MM.1S (cell line): ENCODE measurements at regions not wholly inside any gene's neighbourhood (a gene's known extent, or its start where the extent isn't known, plus 50 kb on each side); places are given as distances from the start of the nearest gene placed in this dataset.
"Not testable (repeated sequence)": the region's sequence is repeated elsewhere in the genome, so short reads cannot be mapped to it uniquely, and the experiment has no call there.

Source experiments
- DNase-seq: peaks from one replicate; pipeline ENCODE4 v3.0.0-alpha.2; 2015
- H2AFZ ChIP-seq: fragments of 300-600 bp; sonication (generic); 2 replicates; pipeline ENCODE4 v1.6.0; 2016; ENCODE audit warnings: antibody characterized with exemption, low read length
- H3F3A ChIP-seq: fragments of 300-600 bp; sonication (generic); 2 replicates; pipeline ENCODE4 v1.6.1; 2016; ENCODE audit warnings: mild to moderate bottlenecking, antibody characterized with exemption, low read length, moderate library complexity, mixed read lengths; ENCODE audit not compliant: insufficient read depth
- H3K27ac ChIP-seq: fragments of 300-600 bp; sonication (generic); 2 replicates; pipeline ENCODE4 v1.5.1; 2016; ENCODE audit warnings: mild to moderate bottlenecking, low read length
- H3K27me3 ChIP-seq: fragments of 300-600 bp; sonication (generic); replicated peaks from 2 replicates; pipeline ENCODE4 v1.6.0; 2016; ENCODE audit warnings: low read length; ENCODE audit not compliant: insufficient read depth
- H3K36me3 ChIP-seq: fragments of 300-600 bp; sonication (generic); replicated peaks from 2 replicates; pipeline ENCODE4 v1.6.1; 2016; ENCODE audit warnings: mild to moderate bottlenecking, low read length, mixed read lengths; ENCODE audit not compliant: insufficient read depth
- H3K4me1 ChIP-seq: fragments of 300-600 bp; sonication (generic); 2 replicates; pipeline ENCODE4 v1.6.1; 2016; ENCODE audit warnings: low read length, mixed read lengths
- H3K4me2 ChIP-seq: fragments of 300-600 bp; sonication (generic); 2 replicates; pipeline ENCODE4 v1.6.0; 2016; ENCODE audit warnings: low read depth, low read length
- H3K4me3 ChIP-seq: fragments of 300-600 bp; sonication (generic); 2 replicates; pipeline ENCODE4 v1.5.1; 2016; ENCODE audit warnings: low read length, mixed read lengths
- H3K79me2 ChIP-seq: fragments of 300-600 bp; sonication (generic); 2 replicates; pipeline ENCODE4 v1.6.1; 2016; ENCODE audit warnings: mixed run types, low read length, mixed read lengths
- H3K9ac ChIP-seq: fragments of 300-600 bp; sonication (generic); 2 replicates; pipeline ENCODE4 v1.6.1; 2016; ENCODE audit warnings: low read length, mixed read lengths
- H3K9me2 ChIP-seq: fragments of 300-600 bp; sonication (generic); replicated peaks from 2 replicates; pipeline ENCODE4 v1.6.1; 2016; ENCODE audit warnings: mild to moderate bottlenecking, low read length, mixed read lengths; ENCODE audit not compliant: insufficient read depth
- H3K9me3 ChIP-seq: fragments of 300-600 bp; sonication (generic); replicated peaks from 2 replicates; pipeline ENCODE4 v1.6.1; 2016; ENCODE audit warnings: mild to moderate bottlenecking, low read length, mixed read lengths; ENCODE audit not compliant: insufficient read depth
- H4K20me1 ChIP-seq: fragments of 300-600 bp; sonication (generic); 2 replicates; pipeline ENCODE4 v1.6.1; 2016; ENCODE audit warnings: mild to moderate bottlenecking, low read length, moderate library complexity, mixed read lengths; ENCODE audit not compliant: insufficient read depth

DNA sequence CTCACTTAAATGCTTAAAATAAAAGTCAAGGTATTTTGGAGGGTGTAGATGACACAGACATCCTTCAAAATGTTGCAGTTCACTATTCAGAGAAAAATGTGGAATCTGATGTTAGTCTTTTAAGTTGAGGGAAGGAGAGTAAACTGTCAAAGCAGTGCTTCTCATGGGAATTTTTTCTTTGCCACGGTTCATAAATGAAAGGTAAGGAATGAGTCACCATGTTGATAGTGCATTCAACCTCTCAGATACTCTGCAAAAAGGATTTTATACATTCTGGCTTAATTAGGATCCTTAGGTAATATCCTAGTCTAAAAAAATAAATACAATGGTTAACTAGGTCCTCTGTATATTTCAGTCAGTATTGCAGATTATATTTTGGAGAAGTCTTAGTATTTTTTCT is 804.3 kb downstream of the TTLL7 start:
- H3K79me2 ChIP-seq, H4K20me1 ChIP-seq, H3K27me3 ChIP-seq, H3K4me1 ChIP-seq, H3K36me3 ChIP-seq, H3K9me2 ChIP-seq, H3K4me2 ChIP-seq, DNase-seq, H3K9ac ChIP-seq, H2AFZ ChIP-seq, H3K27ac ChIP-seq, H3K9me3 ChIP-seq, H3F3A ChIP-seq, H3K4me3 ChIP-seq: not testable (repeated sequence)

DNA sequence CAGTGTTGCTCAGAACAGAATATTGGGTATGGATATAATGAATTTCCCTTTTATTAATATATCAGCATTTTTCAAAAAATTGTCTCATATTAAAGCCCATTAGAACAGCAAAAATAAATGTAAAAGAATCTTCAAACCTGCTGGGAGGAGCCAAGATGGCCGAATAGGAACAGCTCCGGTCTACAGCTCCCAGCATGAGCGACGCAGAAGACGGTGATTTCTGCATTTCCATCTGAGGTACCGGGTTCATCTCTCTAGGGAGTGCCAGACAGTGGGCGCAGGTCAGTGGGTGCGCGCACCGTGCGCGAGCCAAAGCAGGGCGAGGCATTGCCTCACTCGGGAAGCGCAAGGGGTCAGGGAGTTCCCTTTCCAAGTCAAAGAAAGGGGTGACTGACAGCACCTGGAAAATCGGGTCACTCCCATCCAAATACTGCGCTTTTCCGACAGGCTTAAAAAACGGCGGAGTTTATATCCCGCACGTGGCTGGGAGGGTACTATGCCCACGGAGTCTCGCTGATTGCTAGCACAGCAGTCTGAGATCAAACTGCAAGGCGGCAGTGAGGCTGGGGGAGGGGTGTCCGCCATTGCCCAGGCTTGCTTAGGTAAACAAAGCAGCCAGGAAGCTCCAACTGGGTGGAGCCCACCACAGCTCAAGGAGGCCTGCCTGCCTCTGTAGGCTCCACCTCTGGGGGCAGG is 816.8 kb downstream of the TTLL7 start:
- not testable (repeated sequence) for H3K9me2 ChIP-seq, H3K4me1 ChIP-seq, H3K9ac ChIP-seq, H2AFZ ChIP-seq, H3K9me3 ChIP-seq, H3K27ac ChIP-seq, H4K20me1 ChIP-seq, H3K36me3 ChIP-seq, H3F3A ChIP-seq, H3K4me2 ChIP-seq, H3K79me2 ChIP-seq, H3K4me3 ChIP-seq, DNase-seq, H3K27me3 ChIP-seq

DNA sequence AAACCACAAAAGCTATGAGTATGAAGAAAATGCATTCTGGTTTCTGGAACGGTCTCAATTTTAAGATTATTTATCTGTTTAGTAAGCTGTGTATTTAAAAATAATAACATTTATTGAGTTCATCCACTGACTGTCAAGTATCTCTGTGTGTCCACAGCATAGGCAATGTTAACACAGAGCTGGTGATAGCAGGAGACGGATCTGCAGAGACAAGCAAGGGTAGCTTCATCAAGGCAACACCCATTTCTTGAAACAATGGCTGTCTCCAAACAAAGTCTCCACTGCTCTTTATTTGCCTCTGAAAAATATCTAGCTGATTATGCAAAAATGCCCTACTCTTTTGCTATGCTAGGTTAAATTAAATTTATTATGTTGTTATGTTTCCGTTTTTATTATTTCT is 818.3 kb downstream of the TTLL7 start:
- H3K9ac ChIP-seq, H3K27me3 ChIP-seq, H4K20me1 ChIP-seq, H3K79me2 ChIP-seq, H3K27ac ChIP-seq, H3K9me2 ChIP-seq, DNase-seq, H3F3A ChIP-seq, H3K4me3 ChIP-seq, H3K4me1 ChIP-seq, H2AFZ ChIP-seq, H3K9me3 ChIP-seq, H3K36me3 ChIP-seq, H3K4me2 ChIP-seq: not testable (repeated sequence)

DNA sequence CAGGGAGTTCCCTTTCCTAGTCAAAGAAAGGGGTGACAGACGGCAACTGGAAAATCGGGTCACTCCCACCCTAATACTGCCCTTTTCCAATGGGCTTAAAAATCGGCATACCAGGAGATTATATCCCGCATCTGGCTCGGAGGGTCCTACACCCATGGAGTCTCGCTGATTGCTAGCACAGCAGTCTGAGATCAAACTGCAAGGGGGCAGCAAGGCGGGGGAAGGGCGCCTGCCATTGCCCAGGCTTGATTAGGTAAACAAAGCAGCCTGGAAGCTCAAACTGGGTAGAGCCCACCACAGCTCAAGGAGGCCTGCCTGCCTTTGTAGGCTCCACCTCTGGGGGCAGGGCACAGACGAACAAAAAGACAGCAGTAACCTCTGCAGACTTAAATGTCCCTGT is 831.3 kb downstream of the TTLL7 start:
- not testable (repeated sequence) for DNase-seq, H3K4me1 ChIP-seq, H2AFZ ChIP-seq, H3K9ac ChIP-seq, H3K9me2 ChIP-seq, H4K20me1 ChIP-seq, H3K4me2 ChIP-seq, H3K9me3 ChIP-seq, H3K79me2 ChIP-seq, H3K27me3 ChIP-seq, H3K36me3 ChIP-seq, H3F3A ChIP-seq, H3K27ac ChIP-seq, H3K4me3 ChIP-seq

DNA sequence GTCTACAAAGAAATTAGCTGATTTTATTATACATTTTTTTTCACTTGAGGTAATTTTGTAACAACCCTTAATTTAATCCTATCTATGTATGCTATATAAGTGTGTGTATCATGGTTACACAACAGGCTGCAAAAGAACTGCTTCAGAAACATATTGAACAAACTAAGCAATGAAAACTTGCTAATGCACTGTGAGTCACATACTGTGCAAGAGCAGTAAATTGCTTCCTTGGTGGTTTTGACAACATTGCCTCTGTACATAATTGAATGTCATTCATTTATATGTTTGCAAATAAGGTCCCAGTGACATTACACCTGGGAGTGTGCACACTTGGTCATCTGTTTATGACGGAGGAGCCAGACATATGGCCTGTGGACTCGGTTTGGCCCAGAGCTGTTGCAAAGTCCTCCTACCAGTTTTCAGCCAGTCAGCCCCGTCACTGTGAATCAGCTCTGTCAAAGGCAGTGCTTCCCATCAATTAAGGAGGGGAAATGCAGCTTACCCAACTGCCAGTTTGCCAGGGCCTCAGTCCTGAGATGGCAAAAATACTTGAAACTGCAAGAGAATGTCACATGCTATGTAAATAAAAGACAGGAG is 835.0 kb downstream of the TTLL7 start:
- H3K4me2 ChIP-seq, H3K4me1 ChIP-seq, H3K36me3 ChIP-seq, DNase-seq, H3K27ac ChIP-seq, H3K4me3 ChIP-seq, H3K9me3 ChIP-seq, H3K27me3 ChIP-seq, H3F3A ChIP-seq, H3K9ac ChIP-seq, H3K9me2 ChIP-seq, H4K20me1 ChIP-seq, H3K79me2 ChIP-seq, H2AFZ ChIP-seq: not testable (repeated sequence)

DNA sequence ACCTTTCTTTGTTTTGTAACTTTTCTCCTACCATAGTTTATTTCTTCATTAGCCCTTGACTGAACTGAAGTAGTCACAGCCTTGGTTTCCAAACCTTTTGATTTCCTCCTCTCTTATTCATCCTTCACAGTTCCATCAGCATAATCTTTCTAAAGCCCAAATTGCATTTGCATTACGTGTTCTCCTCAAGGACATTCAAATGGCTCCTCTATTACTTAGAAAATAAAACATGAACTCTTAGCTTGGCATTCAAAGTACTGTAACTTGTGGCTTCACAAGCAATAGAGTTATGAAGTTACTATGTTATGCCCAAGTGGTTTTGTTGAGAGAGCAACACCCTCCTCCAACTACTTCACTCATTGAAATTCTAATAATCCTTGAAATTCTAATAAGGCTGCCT is 840.0 kb downstream of the TTLL7 start:
- H2AFZ ChIP-seq, H3K27ac ChIP-seq, H3K4me1 ChIP-seq, H3K9ac ChIP-seq, H3K27me3 ChIP-seq, H3K9me3 ChIP-seq, H4K20me1 ChIP-seq, H3K79me2 ChIP-seq, H3K4me2 ChIP-seq, H3K9me2 ChIP-seq, H3F3A ChIP-seq, H3K36me3 ChIP-seq, H3K4me3 ChIP-seq, DNase-seq: not testable (repeated sequence)

DNA sequence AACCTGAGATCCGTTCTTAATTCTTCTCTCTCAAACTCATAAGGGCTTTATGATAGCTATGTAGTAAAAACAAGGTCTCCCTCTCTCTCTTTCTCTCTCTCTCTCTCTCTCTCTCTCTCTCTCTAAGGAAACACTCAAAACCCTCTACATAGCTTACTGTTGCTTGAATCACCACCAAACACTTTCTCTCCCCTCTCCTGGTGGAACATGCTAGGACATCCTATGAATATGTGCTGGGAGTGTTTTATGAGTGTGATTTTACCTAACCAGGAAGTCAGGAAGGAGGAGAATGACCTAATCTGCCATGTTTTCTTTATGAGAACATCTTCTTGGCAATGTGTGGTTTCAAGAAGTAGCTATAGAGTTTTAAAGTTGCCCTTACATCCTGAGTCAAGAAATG is 844.6 kb downstream of the TTLL7 start:
- H3K4me1 ChIP-seq, H3K4me2 ChIP-seq, H3F3A ChIP-seq, H3K4me3 ChIP-seq, H3K27ac ChIP-seq, DNase-seq, H2AFZ ChIP-seq, H3K9ac ChIP-seq, H3K36me3 ChIP-seq, H3K27me3 ChIP-seq, H3K9me3 ChIP-seq, H3K79me2 ChIP-seq, H4K20me1 ChIP-seq, H3K9me2 ChIP-seq: not testable (repeated sequence)

DNA sequence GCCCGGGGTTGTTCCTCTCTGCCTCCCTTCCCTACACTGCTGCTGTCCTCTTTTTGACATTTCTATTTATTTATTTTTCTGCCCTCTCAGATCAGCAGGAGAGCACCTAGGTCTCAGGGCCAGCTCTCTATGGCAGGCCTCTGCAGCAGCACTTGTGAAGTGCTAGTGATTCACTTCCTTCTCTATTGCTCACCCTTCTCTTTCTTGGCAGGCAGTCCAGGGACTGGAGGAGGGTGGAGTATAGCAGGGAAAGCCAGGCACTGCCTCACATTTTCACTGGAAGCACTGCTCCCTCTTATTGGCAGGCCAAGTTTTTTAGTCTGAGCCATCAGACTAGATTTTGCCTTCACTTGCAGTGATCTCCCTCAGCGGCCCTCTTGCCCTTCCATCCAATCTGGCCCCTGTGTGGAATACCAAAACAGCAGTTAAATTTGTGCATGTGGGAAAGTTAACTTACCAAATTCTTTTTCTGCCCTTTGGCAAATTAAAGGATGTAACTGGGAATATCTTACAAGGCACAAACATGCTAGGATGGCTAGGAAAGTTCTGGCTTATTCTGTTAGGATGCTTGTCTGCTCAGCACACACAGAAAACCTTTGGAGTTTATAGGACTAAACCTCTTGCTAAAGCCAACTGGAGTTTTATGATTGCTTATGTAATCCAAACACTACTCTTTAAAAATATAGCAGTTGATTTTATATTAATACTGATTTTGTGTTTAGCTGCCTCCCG is 847.6 kb downstream of the TTLL7 start:
- H4K20me1 ChIP-seq, H3K9me2 ChIP-seq, H2AFZ ChIP-seq, H3K36me3 ChIP-seq, H3K4me1 ChIP-seq, H3K9ac ChIP-seq, H3K4me2 ChIP-seq, DNase-seq, H3K9me3 ChIP-seq, H3K27ac ChIP-seq, H3K27me3 ChIP-seq, H3F3A ChIP-seq, H3K4me3 ChIP-seq, H3K79me2 ChIP-seq: not testable (repeated sequence)
